Epithelial cell of esophagus (primary cell): ENCODE measurements at regions not wholly inside any gene's neighbourhood (a gene's known extent, or its start where the extent isn't known, plus 50 kb on each side); places are given as distances from the start of the nearest gene placed in this dataset.

ENCODE experiments used
- DNase-seq: peaks from one replicate; pipeline ENCODE4 v3.0.0; 2010; ENCODE audit warnings: low read depth
- H3K4me3 ChIP-seq: 2 replicates; pipeline ENCODE4 v1.5.1; 2011; ENCODE audit warnings: mild to moderate bottlenecking, low read length, control low read depth
- TF ChIP-seq, protein P1 (sequence below): IDR thresholded peaks from 2 replicates; pipeline ENCODE4 v1.5.1; 2011; ENCODE audit warnings: low read depth, mild to moderate bottlenecking, low read length, control low read depth, inconsistent platforms; ENCODE audit not compliant: insufficient read depth; ENCODE audit errors: missing control alignments

DNA sequence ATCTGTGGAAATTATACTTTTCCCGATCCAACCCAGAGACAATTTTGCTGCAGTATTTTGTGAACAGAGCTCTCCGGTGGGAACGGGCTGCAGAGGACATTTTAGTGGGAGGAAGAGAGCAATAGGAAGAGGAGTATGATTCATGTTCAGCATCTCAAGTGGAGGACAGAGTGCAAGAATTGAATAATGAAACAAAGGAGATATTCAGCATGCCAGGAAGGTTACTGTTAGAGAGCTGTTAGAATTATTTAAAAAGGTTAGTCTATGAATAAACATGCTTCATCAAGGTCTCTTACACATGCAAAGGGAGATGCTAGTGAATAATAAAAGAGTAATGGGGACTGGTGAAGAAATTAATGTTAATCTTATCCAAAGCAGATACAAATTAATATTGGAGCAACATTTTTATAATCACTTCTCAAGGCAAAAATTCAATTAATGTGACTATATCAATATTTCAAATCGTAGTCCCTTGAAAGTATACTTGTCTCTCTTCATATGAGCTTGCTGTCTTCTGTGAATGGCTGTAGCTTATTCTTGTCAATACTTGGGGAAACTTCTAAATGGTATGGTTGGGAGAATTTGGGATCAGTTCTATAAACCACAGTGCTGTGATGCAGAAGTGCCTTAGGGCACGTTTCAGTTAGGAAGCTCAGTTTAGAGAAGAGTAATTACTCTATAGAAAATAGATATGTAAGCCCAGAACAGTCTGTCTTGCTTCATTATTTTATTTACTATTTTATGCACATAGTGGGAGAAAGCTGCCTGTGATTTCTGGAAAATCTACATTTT lies 1165.8 kb downstream of the OLFM4 start:
- DNase-seq: no peak
- TF ChIP-seq, protein P1, sequence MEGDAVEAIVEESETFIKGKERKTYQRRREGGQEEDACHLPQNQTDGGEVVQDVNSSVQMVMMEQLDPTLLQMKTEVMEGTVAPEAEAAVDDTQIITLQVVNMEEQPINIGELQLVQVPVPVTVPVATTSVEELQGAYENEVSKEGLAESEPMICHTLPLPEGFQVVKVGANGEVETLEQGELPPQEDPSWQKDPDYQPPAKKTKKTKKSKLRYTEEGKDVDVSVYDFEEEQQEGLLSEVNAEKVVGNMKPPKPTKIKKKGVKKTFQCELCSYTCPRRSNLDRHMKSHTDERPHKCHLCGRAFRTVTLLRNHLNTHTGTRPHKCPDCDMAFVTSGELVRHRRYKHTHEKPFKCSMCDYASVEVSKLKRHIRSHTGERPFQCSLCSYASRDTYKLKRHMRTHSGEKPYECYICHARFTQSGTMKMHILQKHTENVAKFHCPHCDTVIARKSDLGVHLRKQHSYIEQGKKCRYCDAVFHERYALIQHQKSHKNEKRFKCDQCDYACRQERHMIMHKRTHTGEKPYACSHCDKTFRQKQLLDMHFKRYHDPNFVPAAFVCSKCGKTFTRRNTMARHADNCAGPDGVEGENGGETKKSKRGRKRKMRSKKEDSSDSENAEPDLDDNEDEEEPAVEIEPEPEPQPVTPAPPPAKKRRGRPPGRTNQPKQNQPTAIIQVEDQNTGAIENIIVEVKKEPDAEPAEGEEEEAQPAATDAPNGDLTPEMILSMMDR: no peak

DNA sequence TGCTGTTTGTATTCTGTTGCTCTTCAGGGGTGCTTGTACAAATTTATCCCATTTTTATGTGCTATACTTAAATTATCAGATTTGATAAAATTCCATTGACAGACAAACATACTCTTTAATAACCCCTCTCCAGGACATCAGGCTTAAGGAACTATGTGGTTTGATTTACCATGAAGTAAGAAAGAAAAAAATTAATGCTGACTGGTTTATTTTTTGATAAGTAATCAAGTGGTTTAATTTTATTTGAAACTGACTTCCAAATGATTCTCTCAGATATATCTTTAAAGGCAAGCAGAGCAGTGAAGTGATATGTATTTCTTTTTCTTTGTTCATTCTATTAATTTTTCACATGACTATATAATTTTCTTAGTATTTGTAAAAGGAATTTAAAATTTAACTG lies 1168.1 kb downstream of the OLFM4 start:
- TF ChIP-seq, protein P1: no peak
- H3K4me3 ChIP-seq: no peak overlapping the region
- no peak for DNase-seq

More for the DNA sequence above, 1165.8 kb downstream of the OLFM4 start:
- no peak overlapping the region for H3K4me3 ChIP-seq

DNA sequence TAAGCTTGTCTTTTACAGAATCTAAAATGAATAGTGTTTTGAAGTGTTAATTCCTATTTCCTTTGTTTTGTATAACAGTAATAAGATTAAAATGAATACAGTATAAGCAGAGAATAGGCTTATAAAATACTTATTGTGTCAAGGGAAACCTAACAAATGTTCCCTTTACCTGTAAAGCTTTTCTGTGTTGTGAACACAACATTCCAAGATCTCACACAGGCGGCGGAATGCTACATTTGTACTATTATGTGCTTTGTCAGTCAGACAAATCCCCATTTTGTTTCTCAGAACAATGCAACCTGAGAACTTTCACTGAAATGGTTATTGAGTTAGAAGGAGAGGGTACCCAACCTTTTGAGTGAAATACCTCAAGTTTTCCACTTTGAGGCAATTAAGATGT lies 1170.3 kb downstream of the OLFM4 start:
- TF ChIP-seq, protein P1: no peak
- no peak for DNase-seq

DNA sequence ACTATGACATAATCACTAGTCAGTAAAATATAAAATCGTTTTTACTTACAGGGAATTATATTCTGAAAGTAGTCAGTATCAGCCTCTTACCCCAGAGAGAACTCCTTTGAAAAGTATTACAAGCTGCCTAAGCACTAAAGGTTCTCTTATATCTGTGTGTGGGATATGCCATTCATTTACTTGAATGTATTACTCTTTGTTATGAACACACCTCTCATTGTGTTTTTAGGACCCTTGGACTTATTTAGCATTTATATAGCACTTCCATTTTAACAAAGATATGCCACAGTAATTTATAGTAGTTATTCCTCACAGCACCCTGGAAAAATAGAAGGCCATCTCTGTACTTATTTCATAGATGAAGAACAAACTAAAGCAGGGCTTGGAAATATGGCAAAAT lies 1178.0 kb downstream of the OLFM4 start:
- DNase-seq: no peak
- TF ChIP-seq, protein P1: no peak
- no peak overlapping the region for H3K4me3 ChIP-seq

More for the DNA sequence above, 1170.3 kb downstream of the OLFM4 start:
- no peak overlapping the region for H3K4me3 ChIP-seq

DNA sequence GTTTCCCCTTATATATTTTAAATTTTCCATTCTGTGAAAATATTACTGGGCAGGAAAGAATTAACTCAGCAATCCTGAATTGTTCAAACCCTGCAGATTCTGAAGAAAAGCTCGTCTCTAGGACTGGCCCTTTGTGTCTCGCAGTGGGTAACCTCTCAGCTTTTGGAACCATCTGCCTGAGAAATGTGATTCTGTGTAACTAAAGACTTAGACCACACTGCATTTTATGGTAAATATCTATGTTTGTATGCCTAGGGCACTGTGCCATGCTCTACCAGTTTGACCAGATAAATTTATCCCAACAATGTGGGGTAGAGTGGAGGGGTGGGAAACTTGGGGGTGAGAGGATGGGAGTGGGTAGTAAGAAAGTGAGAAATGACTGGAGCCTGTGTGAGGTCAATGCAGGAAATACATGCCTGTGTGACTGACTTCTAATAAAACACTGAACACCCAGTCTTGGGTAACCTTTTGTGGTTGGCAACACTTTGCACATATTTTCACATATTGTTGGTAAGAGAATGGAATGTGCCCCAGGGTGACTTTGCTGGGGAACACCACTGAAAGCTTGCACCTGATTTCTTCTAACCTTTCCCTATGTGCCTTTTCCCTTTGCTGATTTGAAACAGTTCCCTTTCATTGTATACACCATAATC lies 1181.9 kb downstream of the OLFM4 start:
- no peak overlapping the region for H3K4me3 ChIP-seq
- DNase-seq: peak; percentile 82
- TF ChIP-seq, protein P1: no peak

DNA sequence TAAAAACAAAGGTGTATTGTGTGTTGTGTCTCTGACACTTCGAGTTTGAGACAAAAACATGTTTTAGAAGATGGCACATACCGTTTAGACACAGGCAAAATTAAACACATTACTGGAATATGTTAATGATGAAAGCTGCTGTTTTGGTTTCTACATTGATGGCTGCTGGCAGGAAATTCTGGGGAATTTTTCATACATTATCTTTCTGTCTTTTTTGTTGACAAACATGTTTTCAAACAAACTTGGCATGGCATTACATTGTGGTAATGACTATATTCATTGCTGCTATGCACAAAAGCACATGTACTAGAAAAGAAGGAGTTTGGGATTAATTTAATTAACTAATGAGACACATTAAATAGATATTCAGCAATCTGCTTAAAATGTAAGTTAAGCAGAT lies 1187.6 kb downstream of the OLFM4 start:
- TF ChIP-seq, protein P1: no peak
- H3K4me3 ChIP-seq: no peak overlapping the region
- DNase-seq: no peak
